ENCODE measurements at regions not wholly inside any gene's neighbourhood (a gene's known extent, or its start where the extent isn't known, plus 50 kb on each side); places are given as distances from the start of the nearest gene placed in this dataset.

DNA sequence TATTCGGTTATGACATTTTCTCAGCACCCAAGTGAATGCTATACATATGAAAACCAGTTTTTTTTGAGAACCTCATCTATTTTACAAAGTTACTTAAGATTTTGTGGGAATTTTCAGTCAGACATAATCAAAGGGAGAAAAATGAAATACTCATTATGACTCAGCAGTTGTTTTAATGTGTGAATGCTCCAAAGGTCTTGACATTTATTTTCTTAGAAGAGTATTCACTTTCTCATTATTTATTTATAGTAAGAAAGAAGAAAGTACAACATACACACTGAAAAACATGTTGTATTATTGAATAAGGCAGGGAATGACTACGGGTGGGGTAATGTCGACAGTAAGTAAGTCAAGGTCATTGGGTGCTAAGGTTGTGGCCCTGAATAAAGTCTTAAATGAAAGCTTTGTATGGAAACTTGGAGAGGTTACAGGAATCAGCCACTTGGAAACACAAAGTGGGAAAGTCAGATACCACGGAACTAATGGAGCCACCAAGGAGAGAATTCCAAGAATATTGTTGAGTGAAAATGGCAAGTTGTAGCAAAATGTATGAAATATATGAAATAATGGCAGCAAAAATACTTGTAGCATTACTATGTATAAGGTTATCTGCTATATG lies 844.5 kb downstream of the TBL1XR1 start:
- no peak overlapping the region for H3K4me3 ChIP-seq
- no peaks in the 10 kb centered on the region for H3K27me3 ChIP-seq
- no peak for DNase-seq (ENCODE audit: low spot score in 2 of 2)
- H3K27ac ChIP-seq, result peak overlapping the region in 1 of 2 donors; percentile 43
- TF ChIP-seq, protein P1, sequence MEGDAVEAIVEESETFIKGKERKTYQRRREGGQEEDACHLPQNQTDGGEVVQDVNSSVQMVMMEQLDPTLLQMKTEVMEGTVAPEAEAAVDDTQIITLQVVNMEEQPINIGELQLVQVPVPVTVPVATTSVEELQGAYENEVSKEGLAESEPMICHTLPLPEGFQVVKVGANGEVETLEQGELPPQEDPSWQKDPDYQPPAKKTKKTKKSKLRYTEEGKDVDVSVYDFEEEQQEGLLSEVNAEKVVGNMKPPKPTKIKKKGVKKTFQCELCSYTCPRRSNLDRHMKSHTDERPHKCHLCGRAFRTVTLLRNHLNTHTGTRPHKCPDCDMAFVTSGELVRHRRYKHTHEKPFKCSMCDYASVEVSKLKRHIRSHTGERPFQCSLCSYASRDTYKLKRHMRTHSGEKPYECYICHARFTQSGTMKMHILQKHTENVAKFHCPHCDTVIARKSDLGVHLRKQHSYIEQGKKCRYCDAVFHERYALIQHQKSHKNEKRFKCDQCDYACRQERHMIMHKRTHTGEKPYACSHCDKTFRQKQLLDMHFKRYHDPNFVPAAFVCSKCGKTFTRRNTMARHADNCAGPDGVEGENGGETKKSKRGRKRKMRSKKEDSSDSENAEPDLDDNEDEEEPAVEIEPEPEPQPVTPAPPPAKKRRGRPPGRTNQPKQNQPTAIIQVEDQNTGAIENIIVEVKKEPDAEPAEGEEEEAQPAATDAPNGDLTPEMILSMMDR (IDR thresholded peaks at IDR 0.05), result no peak
- H3K36me3 ChIP-seq, result no peaks in the 10 kb centered on the region
- intact Hi-C loops (cut with DNase I), result no loop called here
- no peaks in the 10 kb centered on the region for H3K9me3 ChIP-seq
- H3K4me1 ChIP-seq, result no peaks in the 10 kb centered on the region

DNA sequence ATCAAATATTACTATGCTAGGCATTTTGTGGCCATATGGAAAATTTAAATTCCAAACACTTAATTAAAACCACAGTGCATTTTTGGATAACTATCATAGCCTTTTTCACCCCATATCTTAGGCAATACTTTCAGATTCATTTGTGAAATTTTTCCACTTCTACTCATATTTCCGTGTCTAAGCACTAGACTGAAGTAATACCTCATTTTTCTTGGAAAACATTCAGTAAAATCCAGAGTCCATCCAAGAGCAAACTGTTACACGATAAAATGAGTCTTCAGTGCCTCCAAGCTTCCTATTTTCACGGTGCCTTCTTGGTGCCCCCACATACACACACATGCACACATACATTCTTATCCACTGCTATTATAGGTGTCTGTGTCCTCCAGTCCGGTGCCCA lies 845.9 kb downstream of the TBL1XR1 start:
- no peaks in the 10 kb centered on the region for H3K9me3 ChIP-seq
- peak overlapping the region in 1 of 2 donors; percentile 6 for H3K27ac ChIP-seq
- H3K4me1 ChIP-seq, result no peaks in the 10 kb centered on the region
- no peaks in the 10 kb centered on the region for H3K36me3 ChIP-seq
- H3K27me3 ChIP-seq, result no peaks in the 10 kb centered on the region
- no peak overlapping the region for H3K4me3 ChIP-seq
- TF ChIP-seq, protein P1 (IDR thresholded peaks at IDR 0.05), result no peak
- intact Hi-C loops (cut with DNase I), result no loop called here
- no peak for DNase-seq (ENCODE audit: low spot score in 2 of 2)

DNA sequence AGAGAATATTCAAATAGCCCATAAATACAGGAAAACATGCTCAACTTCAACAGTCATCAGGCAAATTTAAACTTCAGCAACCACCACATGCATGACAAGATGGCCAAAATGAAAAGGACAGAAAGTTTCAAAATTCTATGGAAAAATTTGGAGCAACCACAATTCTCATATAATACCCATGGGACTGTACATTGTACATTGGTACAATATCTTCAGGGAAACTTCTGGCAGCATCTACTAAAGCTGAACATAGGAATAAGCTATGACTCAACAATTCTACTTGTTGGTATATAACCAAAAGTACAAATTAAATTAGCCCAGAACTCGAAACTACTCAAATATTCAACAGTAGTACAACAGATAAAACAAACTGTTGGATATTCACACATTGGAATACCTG lies 847.6 kb downstream of the TBL1XR1 start:
- Histone ChIP-seq H3K27me3 (no peaks in the 10 kb centered on the region), H3K27ac (no peak overlapping the region), H3K9me3 (no peaks in the 10 kb centered on the region), H3K4me1 (no peaks in the 10 kb centered on the region), H3K4me3 (no peak overlapping the region), H3K36me3 (no peaks in the 10 kb centered on the region)
- intact Hi-C loops (cut with DNase I), result no loop called here
- TF ChIP-seq, protein P1 (IDR thresholded peaks at IDR 0.05), result no peak
- DNase-seq (ENCODE audit: low spot score in 2 of 2), result no peak

DNA sequence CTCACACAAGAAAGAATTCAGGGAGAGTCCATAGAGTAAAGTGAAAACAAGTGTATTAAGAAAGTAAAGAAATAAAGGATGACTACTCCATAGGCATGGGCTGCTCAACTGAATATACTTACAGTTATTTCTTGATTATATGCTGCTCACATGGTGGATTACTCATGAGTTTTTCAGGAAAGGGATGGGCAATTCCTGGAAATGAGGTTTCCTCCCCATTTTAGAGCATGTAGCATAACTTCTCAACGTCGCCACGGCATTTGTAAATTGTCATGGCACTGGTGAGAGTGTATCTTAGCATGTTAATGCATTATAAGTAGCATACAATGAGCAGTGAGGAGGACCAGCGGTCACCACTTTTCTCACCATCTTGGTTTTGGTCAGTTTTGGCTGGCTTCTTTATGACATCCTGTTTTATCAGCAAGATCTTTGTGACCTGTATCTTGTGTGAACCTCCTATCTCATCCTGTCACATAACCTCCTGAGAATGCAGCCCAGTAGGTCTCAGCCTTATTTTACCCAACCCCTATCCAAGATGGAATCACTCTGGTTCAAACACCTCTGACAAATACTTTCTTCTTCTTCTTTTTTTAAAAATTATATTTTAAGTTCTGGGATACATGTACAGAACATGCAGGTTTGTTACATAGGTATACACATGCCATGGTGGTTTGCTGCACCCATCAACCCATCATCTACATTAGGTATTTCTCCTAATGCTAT lies 849.7 kb downstream of the TBL1XR1 start:
- no peaks in the 10 kb centered on the region for H3K27me3 ChIP-seq
- no peaks in the 10 kb centered on the region for H3K4me1 ChIP-seq
- H3K27ac ChIP-seq, result no peak overlapping the region
- no peak for DNase-seq (ENCODE audit: low spot score in 2 of 2)
- TF ChIP-seq, protein P1 (IDR thresholded peaks at IDR 0.05), result no peak
- H3K9me3 ChIP-seq, result no peaks in the 10 kb centered on the region
- no peaks in the 10 kb centered on the region for H3K36me3 ChIP-seq
- intact Hi-C loops (cut with DNase I), result no loop called here
- no peak overlapping the region for H3K4me3 ChIP-seq

DNA sequence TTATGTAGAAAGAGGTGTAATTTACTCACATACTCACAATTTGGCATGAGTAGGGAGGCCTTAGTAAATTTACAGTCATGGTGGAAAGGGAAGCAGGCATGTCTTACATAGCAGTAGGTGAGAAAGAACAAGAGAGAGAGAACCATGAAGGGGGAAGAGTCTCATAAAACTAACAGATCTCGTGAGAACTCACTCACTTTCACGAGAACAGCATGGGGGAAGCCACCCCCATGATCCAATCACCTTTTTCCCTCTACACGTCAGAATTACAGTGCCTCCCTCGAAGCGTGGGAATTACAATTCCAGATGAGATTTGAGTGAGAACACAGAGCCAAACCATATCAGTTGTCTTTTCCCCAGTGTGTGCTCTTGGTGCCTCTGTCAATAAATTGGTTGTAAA lies 855.3 kb downstream of the TBL1XR1 start:
- Histone ChIP-seq H3K36me3 (no peaks in the 10 kb centered on the region), H3K9me3 (no peaks in the 10 kb centered on the region), H3K4me3 (no peak overlapping the region), H3K27me3 (no peaks in the 10 kb centered on the region), H3K4me1 (no peaks in the 10 kb centered on the region), H3K27ac (no peak overlapping the region)
- intact Hi-C loops (cut with DNase I), result no loop called here
- TF ChIP-seq, protein P1 (IDR thresholded peaks at IDR 0.05), result no peak
- no peak for DNase-seq (ENCODE audit: low spot score in 2 of 2)
